Raji (cell line): ENCODE measurements at regions not wholly inside any gene's neighbourhood (a gene's known extent, or its start where the extent isn't known, plus 50 kb on each side); places are given as distances from the start of the nearest gene placed in this dataset.

ENCODE experiments used
- POLR2A ChIP-seq: IDR thresholded peaks from 2 replicates; pipeline ENCODE4 v1.6.1; 2011; ENCODE audit warnings: low read depth, low read length, control low read depth; ENCODE audit not compliant: insufficient read depth

- TF ChIP-seq POLR2A, result no peak
Observed at GRCh38 chr5:173727839-173728778, 111.7 kb upstream of the BOD1 start.

- TF ChIP-seq POLR2A, result no peak
Observed at GRCh38 chr5:173729079-173729765, 112.8 kb upstream of the BOD1 start.

GRCh38 chr5:173730632-173731298 is 114.3 kb upstream of the BOD1 start:
- no peak for TF ChIP-seq POLR2A

GRCh38 chr5:173733021-173733420 is 116.6 kb upstream of the BOD1 start:
- no peak for TF ChIP-seq POLR2A

GRCh38 chr5:173733425-173733824 is 117.0 kb upstream of the BOD1 start:
- no peak for TF ChIP-seq POLR2A

- peak; percentile 24; the same call in 1 of the 2 replicates for TF ChIP-seq POLR2A
Observed at GRCh38 chr5:173733831-173734501, 117.5 kb upstream of the BOD1 start.

GRCh38 chr5:173734716-173735115 is 118.3 kb upstream of the BOD1 start:
- no peak for TF ChIP-seq POLR2A

- no peak for TF ChIP-seq POLR2A
Observed at GRCh38 chr5:173735184-173735583, 118.7 kb upstream of the BOD1 start.

GRCh38 chr5:173735691-173736090 is 119.2 kb upstream of the BOD1 start:
- TF ChIP-seq POLR2A, result no peak

GRCh38 chr5:173736374-173736773 is 119.9 kb upstream of the BOD1 start:
- no peak for TF ChIP-seq POLR2A

GRCh38 chr5:173736923-173737412 is 120.5 kb upstream of the BOD1 start:
- no peak for TF ChIP-seq POLR2A

GRCh38 chr5:173739741-173740140 is 123.3 kb upstream of the BOD1 start:
- TF ChIP-seq POLR2A, result no peak

GRCh38 chr5:173740400-173740799 is 124.0 kb upstream of the BOD1 start:
- TF ChIP-seq POLR2A, result no peak

- no peak for TF ChIP-seq POLR2A
Observed at GRCh38 chr5:173741087-173741486, 124.6 kb upstream of the BOD1 start.
